GM19240 (cell line): ENCODE measurements at regions not wholly inside any gene's neighbourhood (a gene's known extent, or its start where the extent isn't known, plus 50 kb on each side); places are given as distances from the start of the nearest gene placed in this dataset.

Source experiments
- DNase-seq: peaks from one replicate; pipeline ENCODE4 v3.0.0; 2011; ENCODE audit warnings: low spot score; ENCODE audit not compliant: insufficient read length

DNA sequence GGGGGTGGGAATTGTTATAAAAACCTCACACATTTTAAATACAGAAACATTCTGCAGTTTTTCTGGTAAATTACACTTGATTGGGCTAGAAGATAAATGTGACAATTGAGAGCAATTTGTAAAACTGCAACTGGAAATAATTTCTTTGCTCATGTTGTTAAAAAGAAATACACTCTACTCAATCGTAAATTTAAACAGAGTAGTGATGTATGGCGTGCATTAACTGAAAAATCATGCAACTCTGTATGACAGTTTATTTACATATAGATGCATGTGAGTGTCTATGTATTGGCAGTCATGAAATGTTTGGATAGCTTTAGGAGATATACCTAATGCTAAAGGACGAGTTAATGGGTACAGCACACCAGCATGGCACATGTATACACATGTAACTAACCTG lies 554.9 kb downstream of the PRELID2 start:
- DNase-seq = no peak

GRCh38 chr5:145260670-145261069 lies 574.5 kb downstream of the PRELID2 start:
- no peak for DNase-seq

- no peak for DNase-seq
These were observed 587.4 kb downstream of the PRELID2 start for GRCh38 chr5:145247745-145248040.

DNA sequence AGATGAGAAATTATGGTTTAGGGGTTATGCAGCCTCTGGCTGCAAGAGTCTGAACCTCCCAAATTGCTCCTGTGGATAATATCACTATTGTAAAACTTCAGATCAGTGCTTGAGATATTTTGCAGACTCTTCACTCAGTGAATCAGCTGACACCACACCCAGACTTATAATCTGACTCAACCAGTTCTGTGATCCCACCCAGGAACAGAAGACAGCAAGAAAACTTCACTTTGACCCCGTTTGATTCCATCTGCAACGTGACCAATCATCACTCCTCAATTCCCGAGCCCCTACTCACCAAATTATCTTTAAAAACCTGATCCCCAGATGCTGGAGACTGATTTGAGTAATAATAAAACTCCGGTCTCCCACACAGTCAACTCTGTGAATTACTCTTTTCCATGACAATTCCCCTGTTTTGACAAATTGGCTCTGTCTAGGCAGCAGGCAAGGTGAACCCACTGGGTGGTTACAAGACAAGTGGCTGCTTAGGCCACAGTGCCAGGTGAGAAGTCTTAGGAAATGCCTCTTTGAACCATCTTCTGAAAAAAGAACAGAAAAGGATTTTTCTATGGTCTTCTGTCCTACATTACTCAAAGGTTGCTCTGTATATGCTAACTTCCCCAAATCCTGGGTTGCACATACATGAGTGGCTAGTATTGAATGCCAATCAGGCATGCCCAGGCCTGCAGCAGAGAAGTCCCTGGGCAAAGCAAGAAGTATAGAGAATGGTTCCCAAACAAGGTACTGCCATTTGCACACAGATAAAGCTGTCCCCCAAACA lies 588.0 kb downstream of the PRELID2 start:
- DNase-seq = no peak

DNA sequence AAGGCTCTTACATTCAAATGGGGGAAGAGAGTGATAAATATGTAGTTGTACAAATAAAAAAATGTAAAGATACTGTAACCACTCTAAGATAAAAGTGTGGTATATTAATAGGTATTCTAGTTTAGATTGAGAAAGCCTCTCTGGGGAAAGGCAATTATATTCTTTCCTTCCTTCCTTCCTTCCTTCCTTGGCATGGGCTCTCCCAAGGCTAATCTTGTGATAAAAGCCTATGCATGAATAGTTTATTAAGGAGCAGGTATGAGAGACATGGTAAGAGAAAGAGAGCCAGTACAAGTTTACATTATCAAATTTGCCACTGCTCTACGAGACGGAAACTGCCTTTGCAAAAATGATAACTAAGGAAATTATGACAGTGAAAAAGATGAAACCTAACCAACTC lies 588.8 kb downstream of the PRELID2 start:
- no peak for DNase-seq

- no peak for DNase-seq
These were observed 589.8 kb downstream of the PRELID2 start for GRCh38 chr5:145245354-145245753.

DNA sequence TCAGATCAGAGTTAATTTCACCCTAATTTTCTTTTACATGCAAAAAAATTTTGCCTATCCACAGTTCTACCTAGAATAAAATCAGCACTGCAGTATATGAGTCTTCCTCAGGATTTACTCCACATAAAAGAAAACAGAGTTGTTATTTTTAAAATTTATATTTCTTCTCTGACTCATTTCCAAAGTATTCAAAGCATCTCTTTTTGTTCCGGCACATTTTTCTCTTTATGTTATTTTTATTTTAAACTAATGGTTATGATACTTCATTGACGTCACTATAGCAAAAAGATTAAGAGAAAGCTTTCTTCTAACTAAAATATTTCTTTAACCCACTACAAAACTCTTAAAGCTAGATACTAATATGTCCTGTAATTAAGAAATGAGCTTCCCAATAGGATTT lies 590.4 kb downstream of the PRELID2 start:
- DNase-seq = no peak

DNA sequence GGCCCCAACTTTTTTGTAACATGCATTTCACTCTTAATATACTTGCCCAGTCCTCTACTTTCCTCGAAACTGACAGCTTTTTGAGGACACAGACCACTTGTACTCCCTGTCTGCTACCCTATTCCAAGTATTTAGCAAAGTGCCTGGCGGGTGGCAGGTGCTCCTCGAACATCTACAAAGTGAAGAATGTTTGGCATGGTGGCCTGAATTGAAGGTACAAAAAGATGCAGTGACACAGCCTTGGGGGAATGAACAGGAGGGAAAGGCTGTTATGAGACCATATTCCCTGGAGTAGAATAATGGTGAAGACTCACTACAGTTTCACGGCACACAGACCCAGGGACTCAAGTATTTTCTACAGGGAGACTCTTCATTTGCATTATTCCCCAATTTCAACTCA lies 590.9 kb downstream of the PRELID2 start:
- no peak for DNase-seq

DNA sequence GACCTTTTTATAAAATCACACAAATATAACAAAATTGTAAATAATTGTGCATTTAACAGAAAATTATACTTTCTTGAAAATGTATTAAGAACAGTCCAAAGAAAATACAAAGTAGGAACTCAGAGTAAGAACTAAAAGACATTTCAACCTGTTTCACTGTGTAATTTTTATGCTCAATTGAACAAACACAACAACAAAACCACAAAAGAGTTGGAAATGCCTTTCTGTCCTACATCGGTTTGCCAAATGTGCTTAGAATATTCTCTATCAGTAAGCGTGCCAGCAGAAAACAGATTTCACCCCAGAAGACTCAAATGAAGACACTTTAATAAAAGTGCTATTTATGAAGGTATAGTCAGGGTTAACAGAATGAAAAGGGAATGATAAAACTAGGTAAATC lies 592.1 kb downstream of the PRELID2 start:
- no peak for DNase-seq

DNA sequence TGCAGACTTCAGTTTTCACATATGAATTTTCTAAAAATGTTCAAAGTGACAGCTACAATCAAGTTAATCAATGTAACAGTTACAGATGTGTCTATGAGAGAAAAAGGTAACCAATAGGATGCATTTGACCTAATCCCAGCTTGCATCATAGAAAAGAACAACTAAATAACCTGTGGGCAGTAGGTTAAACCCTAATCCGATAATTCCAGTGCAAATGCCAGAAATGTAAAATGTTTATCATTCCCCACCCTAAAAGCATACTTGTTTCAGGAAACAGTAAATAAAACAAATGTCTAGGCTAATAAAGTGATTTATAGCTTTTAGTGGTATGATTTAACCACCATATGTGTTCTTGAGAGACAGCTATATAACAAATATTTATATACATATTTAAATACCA lies 592.6 kb downstream of the PRELID2 start:
- DNase-seq = no peak

DNA sequence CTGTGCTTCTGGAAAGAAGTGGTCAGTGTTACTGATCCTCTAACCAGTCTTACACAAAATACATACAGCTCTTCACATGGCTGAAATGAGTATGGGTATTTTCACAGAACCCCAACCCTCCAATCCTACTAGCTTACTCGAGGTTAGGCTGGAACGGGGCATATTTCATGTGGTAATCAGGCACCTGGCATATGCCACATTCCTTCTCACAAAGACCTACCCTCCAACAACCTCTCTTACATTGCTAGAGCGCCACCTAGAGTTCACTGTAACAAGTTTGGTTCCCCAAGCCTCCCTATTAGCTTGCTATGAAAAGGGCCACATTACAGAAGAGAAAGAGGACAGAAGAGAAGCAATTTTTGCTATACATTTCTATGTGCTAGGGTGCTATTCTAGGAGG lies 597.3 kb downstream of the PRELID2 start:
- no peak for DNase-seq

DNA sequence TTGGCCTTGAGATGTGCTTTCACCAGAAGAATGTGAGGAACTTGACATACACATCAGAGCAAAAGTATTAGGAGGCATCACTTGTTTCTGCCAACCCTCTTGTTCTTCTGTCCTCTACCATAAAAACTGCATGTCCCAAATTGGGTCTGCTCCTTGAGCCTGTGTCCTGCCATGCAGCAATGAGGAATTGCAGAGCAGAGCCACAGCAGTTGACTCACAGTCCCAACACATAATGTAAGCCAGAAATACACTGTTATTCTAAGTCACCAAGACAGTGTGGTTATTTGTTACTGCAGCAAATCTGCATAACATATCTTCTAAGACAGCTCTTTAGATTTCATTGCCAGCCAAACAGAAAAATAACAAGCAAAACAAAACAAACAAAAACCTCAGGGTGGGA lies 598.2 kb downstream of the PRELID2 start:
- no peak for DNase-seq

DNA sequence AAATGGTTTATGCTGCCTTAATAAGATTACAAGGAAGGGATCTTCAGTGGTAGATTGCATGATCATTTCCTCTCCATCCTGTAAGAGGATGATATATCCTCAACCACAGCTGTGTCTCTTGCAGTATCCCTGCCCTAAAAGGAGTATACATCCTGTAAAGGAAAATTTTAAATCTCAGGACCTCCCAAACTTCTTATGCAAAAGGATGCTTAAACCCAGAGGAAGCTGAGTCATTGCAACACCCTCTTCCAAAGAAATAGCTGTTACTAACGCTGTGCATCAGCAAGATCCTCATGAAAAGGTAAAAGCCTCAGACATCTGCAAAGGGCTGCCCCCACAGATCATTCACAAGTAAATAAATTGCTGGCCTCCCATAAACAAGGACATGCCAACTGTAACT lies 599.0 kb downstream of the PRELID2 start:
- DNase-seq = no peak

- no peak for DNase-seq
These were observed 601.7 kb downstream of the PRELID2 start for GRCh38 chr5:145233461-145233860.

DNA sequence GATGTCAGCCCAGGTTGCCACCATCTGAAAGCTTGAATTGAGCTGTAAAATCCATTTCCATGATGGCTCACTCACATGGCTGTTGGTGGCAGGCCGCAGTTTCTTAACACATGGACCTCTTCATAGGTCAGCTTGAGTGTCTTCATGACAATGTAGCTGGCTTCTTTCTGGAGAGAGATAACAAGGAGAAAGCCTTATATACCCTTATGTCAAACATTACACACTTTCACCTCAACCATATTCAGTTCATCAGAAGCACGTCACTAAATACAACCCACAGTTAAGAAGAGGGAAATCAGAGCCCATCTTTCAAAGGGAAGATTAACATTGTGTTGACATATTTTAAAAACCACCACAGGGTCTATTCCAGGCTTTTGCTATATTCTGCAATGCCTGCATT lies 604.4 kb downstream of the PRELID2 start:
- no peak for DNase-seq

- DNase-seq = no peak
These were observed 606.6 kb downstream of the PRELID2 start for GRCh38 chr5:145228564-145228963.

- no peak for DNase-seq
These were observed 607.3 kb downstream of the PRELID2 start for GRCh38 chr5:145227881-145228280.

DNA sequence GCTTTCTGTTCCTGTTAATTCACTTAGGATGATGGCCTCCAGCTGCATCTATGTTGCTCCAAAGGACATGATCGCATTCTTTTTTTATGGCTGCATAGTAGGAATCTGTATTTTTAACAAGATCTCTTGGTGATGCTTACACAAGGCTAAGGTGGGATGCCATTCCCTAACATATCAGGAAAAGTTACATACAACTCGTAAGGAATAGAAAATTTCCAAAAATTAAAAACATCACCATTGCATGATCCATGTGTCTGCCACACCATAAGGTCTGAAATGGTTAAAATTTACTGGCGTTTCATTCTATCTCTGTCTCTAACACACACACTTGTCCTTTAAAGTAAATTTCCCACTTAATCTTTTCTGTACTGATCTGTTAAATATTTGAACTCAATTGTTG lies 608.4 kb downstream of the PRELID2 start:
- DNase-seq = no peak

DNA sequence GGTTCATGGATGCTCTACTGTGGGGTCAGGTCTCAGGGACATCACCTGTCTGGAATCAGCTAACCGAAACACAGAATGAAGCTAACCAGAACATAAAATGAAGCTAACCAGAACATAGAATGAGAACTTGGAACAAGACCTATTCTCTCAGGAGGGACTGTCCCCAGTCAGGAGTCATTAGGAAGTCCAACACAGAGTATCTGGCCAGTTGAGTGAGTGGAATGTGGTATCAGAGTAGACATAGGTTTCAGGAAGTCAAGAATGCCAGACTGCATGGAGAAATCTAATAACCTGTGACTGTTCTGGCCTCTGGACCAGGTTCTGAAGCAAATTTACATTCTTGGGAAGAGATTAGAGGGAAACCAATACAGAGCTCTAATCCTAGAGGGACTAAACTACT lies 609.6 kb downstream of the PRELID2 start:
- DNase-seq = no peak

GRCh38 chr5:145223582-145223981 lies 611.6 kb downstream of the PRELID2 start:
- no peak for DNase-seq

DNA sequence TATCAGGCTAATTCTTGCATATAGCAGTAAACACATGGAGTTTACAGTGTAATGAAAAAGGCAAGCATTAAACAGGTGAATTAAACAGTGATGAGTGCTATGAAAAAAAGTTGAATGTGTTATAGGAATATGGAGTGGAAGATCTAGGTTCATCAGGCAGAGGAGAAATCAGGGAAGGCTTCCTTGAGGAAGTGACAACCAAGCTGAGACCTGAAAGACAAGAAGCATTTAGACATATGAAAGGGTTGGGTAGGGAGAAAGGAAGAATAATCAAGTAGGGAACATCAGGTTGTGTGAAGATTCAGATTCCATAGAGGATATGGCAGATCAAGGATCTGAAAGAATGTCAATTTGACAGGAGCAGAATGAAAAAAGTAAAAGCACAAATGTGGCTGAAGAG lies 612.5 kb downstream of the PRELID2 start:
- no peak for DNase-seq

GRCh38 chr5:145221416-145221815 lies 613.7 kb downstream of the PRELID2 start:
- DNase-seq = no peak

DNA sequence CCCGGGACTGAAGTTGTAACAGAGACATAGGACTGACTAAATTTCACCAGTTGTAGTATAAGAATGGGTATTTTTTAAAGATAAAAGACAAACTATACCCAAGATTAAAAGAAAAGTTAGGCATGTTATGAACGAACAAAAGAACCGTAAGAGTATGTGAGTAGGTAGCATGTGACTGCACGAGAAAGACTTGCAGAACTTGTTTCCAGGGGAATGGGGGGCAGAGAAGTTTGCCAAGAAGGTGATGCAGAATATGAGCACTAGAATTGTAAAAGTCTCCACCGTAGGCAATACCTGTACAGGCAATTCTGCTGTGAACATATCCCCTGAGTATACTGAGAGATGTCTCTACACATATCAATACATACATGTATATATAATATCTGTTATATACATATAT lies 614.7 kb downstream of the PRELID2 start:
- no peak for DNase-seq

DNA sequence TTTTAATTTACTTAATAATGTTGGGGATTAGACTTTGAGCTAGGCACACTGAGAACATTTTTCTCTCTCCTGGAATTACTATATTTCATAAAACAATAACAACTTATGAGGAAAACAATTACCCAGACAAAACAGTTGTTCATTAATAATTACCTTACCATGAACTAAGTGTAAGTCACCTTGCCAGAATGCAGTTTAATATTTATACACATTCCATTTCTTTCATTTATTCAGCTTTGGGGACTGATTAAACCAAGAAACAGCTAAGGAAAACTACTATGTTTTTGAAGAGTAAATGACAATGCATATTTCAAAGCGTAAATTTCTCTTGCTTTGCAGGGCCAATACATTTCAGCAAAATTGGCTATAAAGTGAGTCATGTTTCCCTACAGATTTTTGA lies 616.2 kb downstream of the PRELID2 start:
- no peak for DNase-seq
